ENCODE measurements at regions not wholly inside any gene's neighbourhood (a gene's known extent, or its start where the extent isn't known, plus 50 kb on each side); places are given as distances from the start of the nearest gene placed in this dataset.
A peak's percentile ranks its signal among the peaks of the same experiment; 100 is the strongest.

DNA sequence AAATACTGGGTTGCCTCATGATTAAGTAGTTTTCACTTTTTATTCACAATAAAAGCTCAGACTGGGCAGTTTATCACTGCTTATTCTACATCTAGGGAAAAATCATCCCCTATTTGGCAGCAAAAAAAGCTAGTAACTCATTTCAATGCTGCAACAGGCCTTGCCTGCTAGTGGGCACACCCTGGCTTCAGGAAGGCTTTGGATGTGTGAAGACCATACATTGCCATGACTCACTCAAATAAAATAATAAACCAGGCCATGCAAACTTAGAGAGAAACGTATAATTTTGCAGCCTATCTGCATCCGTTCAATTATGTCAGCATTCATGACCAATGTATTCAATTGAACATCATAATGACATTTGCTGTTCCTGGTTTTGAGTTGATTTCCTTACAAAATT is 402.9 kb downstream of the PIK3R1 start:
- no peak for DNase-seq

GRCh38 chr5:68627001-68627400 is 411.4 kb downstream of the PIK3R1 start:
- DNase-seq = no peak

DNA sequence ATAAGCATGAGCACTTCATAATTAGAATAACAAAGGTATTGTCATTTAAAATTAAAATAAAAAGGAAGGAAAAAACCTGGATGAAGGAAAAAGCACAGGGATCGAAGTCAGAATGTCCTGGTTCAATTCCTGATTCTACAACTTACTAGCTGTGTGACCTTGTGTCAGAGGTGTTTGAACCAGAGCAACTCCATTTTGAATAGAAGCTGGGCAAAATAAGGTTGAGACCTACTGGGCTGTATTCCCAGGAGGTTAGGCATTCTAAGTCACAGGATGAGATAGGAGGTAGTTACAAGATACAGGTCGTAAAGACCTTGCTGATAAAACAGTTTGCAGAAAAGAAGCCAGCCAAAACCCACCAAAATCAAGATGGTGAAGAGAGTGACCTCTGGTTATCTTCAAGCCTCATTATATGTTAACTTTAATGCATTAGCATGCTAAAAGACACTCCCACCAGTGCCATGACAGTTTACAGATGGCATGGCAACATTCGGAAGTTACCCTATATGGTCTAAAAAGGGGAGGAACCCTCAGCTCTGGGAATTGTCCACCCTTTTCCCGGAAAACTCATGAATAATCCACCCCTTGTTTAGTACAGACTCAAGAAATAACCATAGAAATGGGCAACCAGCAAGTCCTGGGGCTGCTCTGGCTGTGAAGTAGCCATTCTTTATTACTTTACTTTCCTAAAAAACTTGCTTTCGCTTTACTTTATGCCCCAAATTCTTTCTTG is 412.7 kb downstream of the PIK3R1 start:
- no peak for DNase-seq

DNA sequence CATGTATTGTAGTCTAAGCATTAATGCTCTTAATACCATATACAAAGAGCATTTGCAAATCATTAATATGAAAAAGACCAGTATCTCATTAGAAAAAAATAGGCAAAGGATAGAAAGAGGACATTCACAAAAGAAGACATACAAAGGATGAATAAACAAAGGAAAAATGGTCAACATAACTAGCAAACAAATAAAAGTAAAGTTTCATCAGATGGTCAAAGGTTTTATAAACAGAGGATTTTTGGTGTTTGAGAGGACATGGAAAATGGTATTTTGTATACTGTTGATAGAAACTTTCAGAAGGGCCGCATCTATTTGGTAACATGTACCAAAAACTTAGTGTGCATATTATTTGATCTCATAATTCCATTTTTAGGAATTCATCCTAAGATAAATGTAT is 414.8 kb downstream of the PIK3R1 start:
- no peak for DNase-seq

DNA sequence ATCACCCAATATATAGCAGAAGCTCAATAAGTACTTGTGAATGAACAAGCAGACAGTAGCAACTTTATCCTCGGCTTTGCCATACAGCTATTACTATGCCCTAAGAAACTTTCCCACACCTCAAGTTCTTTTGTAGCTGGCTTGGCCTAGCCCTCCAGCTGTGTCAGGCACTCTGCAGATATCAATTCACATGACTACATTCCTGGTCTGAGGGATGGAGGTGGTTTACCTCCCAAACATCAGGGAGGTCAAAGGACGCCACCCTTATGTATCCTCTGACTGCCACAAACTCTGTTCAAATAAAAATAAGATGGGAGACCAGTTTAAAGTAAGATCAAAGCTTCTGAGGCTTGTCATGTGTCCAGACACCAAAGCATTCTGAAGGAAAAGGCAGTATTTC is 416.3 kb downstream of the PIK3R1 start:
- DNase-seq = no peak

DNA sequence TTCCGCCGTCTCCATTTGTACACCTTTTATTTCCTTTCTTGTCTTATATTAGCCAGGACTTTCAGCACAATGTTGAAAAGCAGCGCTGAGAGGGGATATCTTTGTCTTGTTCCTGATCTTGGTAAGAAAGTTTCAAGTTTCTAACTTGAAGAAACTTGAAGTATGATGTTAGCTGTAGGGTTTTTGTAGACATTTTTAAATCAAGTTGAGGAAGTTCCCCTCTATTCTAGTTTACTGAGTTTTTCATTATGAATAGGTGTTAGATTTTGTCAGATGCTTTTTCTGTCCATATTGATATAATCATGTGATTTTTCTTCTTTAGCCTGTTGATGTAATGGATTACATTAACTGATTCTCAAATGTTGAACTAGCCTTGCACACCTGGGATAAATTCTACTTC is 425.7 kb downstream of the PIK3R1 start:
- no peak for DNase-seq

DNA sequence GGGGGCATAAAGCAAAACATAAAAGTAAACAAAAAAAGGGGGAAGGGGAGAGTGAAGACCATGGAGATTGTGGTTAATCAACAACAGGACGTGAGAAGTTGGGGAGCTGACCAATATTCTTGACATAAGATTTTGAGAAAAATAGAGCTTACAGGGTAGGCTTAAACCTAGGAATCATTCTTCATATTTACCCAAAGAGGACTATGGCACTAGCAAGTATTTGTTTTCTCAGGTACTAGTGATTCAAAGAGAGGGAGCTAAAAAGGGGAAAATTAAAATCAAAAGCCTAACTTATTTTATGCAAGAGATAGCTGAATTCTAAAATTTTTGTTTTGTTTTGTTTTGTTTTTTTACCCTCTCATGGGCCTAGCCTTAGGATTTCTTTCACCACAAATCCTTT is 427.5 kb downstream of the PIK3R1 start:
- no peak for DNase-seq

GRCh38 chr5:68644971-68645370 is 429.4 kb downstream of the PIK3R1 start:
- no peak for DNase-seq

- DNase-seq = no peak
Measured at GRCh38 chr5:68646144-68646543, 430.6 kb downstream of the PIK3R1 start.

GRCh38 chr5:68647743-68648142 is 432.2 kb downstream of the PIK3R1 start:
- DNase-seq = no peak

GRCh38 chr5:68648944-68649857 is 433.6 kb downstream of the PIK3R1 start:
- no peak for DNase-seq

GRCh38 chr5:68652534-68652965 is 437.0 kb downstream of the PIK3R1 start:
- no peak for DNase-seq

GRCh38 chr5:68653471-68653870 is 437.9 kb downstream of the PIK3R1 start:
- no peak for DNase-seq

- no peak for DNase-seq
Measured at GRCh38 chr5:68657055-68657961, 436.5 kb upstream of the SLC30A5 start.

GRCh38 chr5:68658810-68659372 is 434.9 kb upstream of the SLC30A5 start:
- DNase-seq = no peak

GRCh38 chr5:68659881-68660280 is 433.9 kb upstream of the SLC30A5 start:
- no peak for DNase-seq

GRCh38 chr5:68661237-68661636 is 432.6 kb upstream of the SLC30A5 start:
- DNase-seq = peak; percentile 2

DNA sequence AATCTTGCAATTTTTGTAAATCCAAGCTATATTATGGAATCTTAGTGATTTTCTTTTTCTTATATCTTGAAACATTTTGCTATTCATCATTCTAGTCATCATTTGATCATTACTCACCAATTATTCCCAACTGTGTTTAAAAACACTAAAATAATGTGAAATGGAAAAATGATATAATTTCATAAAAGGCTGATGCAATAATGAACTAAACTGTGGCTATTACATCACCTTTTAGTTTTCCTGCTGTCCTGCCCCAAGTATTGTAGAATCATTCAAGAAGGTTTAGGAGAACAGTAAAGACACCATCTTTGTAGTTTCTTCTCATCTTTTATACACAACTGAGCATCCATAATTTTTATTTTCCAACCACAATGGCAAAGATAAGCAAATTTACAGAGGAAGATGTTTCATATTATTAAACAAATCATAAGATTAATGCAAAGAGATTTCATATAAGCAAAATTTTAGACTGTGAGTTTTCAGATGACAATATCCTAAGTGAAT is 431.0 kb upstream of the SLC30A5 start:
- no peak for DNase-seq

DNA sequence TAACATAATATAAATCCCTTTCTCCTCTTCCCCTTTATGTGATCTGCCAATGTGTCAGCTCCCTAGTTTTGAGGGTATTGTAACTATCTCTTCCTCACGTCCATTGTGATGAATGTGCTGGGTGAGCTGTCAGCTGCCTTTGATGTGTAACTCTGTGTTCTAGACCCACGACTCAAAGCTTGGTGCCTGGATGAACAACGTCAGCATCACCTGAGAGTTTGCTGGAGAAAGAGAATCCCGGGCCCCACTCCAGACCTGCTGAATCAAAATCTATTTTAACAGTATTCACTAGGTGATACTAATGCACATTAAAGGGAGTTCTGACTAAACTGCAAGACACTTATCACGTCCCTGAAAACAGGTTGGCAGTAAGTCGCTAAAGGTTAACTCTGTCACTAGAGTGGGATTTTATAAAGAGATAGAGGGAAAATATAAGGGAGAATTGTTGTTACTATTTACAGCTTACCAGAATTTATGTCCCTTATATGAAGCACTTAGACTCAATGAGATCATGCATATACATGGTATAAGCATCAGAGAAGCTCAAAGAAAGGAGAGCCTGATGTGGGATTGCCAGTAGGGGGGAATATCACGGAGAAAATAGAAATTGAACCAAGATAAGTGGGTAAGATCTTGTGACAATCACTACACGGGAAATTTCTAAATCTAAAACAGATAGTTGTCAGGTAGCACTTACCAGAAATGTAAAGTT is 423.8 kb upstream of the SLC30A5 start:
- no peak for DNase-seq

GRCh38 chr5:68673106-68673822 is 420.6 kb upstream of the SLC30A5 start:
- DNase-seq = no peak

DNA sequence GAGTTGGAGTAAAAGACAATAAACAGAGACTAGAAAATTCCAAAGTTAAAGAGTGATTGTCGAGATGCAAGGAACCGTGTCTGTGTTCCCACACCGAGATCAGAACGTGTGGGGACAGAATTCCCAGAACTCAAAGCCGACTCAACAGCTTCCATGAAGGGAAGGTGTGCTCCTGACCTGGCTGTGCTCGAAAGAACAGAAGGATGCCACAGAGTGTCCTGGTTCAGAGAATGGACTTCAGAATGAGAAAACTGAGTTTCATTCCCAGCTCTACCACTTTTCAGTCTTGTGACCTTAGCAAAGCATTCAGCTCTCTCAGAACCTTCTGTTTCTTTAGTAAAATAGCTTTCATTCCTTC is 420.0 kb upstream of the SLC30A5 start:
- DNase-seq = no peak

All from CD4-positive, alpha-beta T cell treated with Interleukin-12 subunit alpha and Interleukin-12 subunit beta, for 1 hour (primary cell).